ENCODE measurements at regions not wholly inside any gene's neighbourhood (a gene's known extent, or its start where the extent isn't known, plus 50 kb on each side); places are given as distances from the start of the nearest gene placed in this dataset.

GRCh38 chr1:55445416-55445815 lies 230.3 kb upstream of the USP24 start:
- H3K27ac ChIP-seq (ENCODE audit: low read depth in 1 of 2, low read length in 1 of 2), result no peak overlapping the region

GRCh38 chr1:55444667-55445066 lies 229.5 kb upstream of the USP24 start:
- Histone ChIP-seq H3K4me3 (no peak overlapping the region), H3K4me1 (ENCODE audit: control insufficient read depth in 5 of 5, insufficient read depth in 5 of 5, low read length in 5 of 5) (peaks cover 0 to 14% (median 3%) of the 10 kb centered on the region in 5 donors), H3K27ac (ENCODE audit: low read depth in 1 of 2, low read length in 1 of 2) (no peak overlapping the region), H3K9ac (ENCODE audit: insufficient read depth in 1 of 2, low read length in 2 of 2) (no peak overlapping the region), H3K36me3 (ENCODE audit: control insufficient read depth in 4 of 4, insufficient read depth in 4 of 4, low read length in 4 of 4) (no peaks in the 10 kb centered on the region), H3K27me3 (ENCODE audit: control insufficient read depth in 3 of 3, insufficient read depth in 3 of 3, low read length in 2 of 3) (no peaks in the 10 kb centered on the region), H3K9me3 (ENCODE audit: control insufficient read depth in 4 of 4, insufficient read depth in 3 of 4, low read length in 3 of 4) (no peaks in the 10 kb centered on the region)
- WGBS, 2 donors, result 26 to 57% methylated on average over 1 of the region's 1 CpG
- DNase-seq, result no peak
- TF ChIP-seq CTCF (IDR thresholded peaks at IDR 0.05; ENCODE audit: control extremely low read depth, extremely low read depth), result no peak
- ATAC-seq (ENCODE audit: insufficient read depth, low FRiP score), result no peak

More at GRCh38 chr1:55445416-55445815, 230.3 kb upstream of the USP24 start:
- DNase-seq, result no peak
- no peaks in the 10 kb centered on the region for H3K36me3 ChIP-seq (ENCODE audit: control insufficient read depth in 4 of 4, insufficient read depth in 4 of 4, low read length in 4 of 4)
- no peak overlapping the region for H3K9ac ChIP-seq (ENCODE audit: insufficient read depth in 1 of 2, low read length in 2 of 2)
- peaks cover 0 to 14% (median 3%) of the 10 kb centered on the region in 5 donors for H3K4me1 ChIP-seq (ENCODE audit: control insufficient read depth in 5 of 5, insufficient read depth in 5 of 5, low read length in 5 of 5)
- H3K4me3 ChIP-seq, result no peak overlapping the region
- WGBS, 2 donors, result 82 to 100% methylated on average over 2 of the region's 2 CpGs
- ATAC-seq (ENCODE audit: insufficient read depth, low FRiP score), result no peak
- no peak for TF ChIP-seq CTCF (IDR thresholded peaks at IDR 0.05; ENCODE audit: control extremely low read depth, extremely low read depth)
- H3K27me3 ChIP-seq (ENCODE audit: control insufficient read depth in 3 of 3, insufficient read depth in 3 of 3, low read length in 2 of 3), result no peaks in the 10 kb centered on the region
- no peaks in the 10 kb centered on the region for H3K9me3 ChIP-seq (ENCODE audit: control insufficient read depth in 4 of 4, insufficient read depth in 3 of 4, low read length in 3 of 4)

- DNase-seq (peak; percentile 77 to 90 (median 81)), ATAC-seq (ENCODE audit: insufficient read depth, low FRiP score) (peak; percentile 78)
- H3K4me1 ChIP-seq (ENCODE audit: control insufficient read depth in 5 of 5, insufficient read depth in 5 of 5, low read length in 5 of 5), result peaks cover 0 to 11% (median 3%) of the 10 kb centered on the region in 5 donors
- H3K36me3 ChIP-seq (ENCODE audit: control insufficient read depth in 4 of 4, insufficient read depth in 4 of 4, low read length in 4 of 4), result no peaks in the 10 kb centered on the region
- H3K27me3 ChIP-seq (ENCODE audit: control insufficient read depth in 3 of 3, insufficient read depth in 3 of 3, low read length in 2 of 3), result no peaks in the 10 kb centered on the region
- H3K4me3 ChIP-seq, result no peak overlapping the region
- no peak overlapping the region for H3K9ac ChIP-seq (ENCODE audit: insufficient read depth in 1 of 2, low read length in 2 of 2)
- H3K9me3 ChIP-seq (ENCODE audit: control insufficient read depth in 4 of 4, insufficient read depth in 3 of 4, low read length in 3 of 4), result no peaks in the 10 kb centered on the region
- 61 to 64% methylated on average over 7 of the region's 7 CpGs for WGBS, 2 donors
- H3K27ac ChIP-seq (ENCODE audit: low read depth in 1 of 2, low read length in 1 of 2), result peak overlapping the region in 1 of 2 donors; percentile 26
- TF ChIP-seq CTCF (IDR thresholded peaks at IDR 0.05; ENCODE audit: control extremely low read depth, extremely low read depth), result no peak
Measured at GRCh38 chr1:55443175-55443915, 228.2 kb upstream of the USP24 start.
